IMR-90 (cell line): ENCODE measurements at regions not wholly inside any gene's neighbourhood (a gene's known extent, or its start where the extent isn't known, plus 50 kb on each side); places are given as distances from the start of the nearest gene placed in this dataset.

ENCODE experiments used
- BHLHE40 ChIP-seq: fragments of 150-350 bp; IDR thresholded peaks from 2 replicates; pipeline ENCODE4 v1.6.1; 2016; ENCODE audit warnings: mild to moderate bottlenecking, low read depth, low read length
- CHD1 ChIP-seq: IDR thresholded peaks from 2 replicates; pipeline ENCODE4 v1.6.1; 2012; ENCODE audit warnings: low read depth, low read length, improper control_type of control experiment
- POLR2A ChIP-seq: IDR thresholded peaks from 2 replicates; pipeline ENCODE4 v1.6.1; 2012; ENCODE audit warnings: mild to moderate bottlenecking, low read depth, low read length
- RAD21 ChIP-seq: IDR thresholded peaks from 2 replicates; pipeline ENCODE4 v1.6.1; 2012; ENCODE audit warnings: low read length, improper control_type of control experiment
- RCOR1 ChIP-seq: IDR thresholded peaks from 2 replicates; pipeline ENCODE4 v1.6.1; 2012; ENCODE audit warnings: mild to moderate bottlenecking, low read length, improper control_type of control experiment; ENCODE audit not compliant: insufficient replicate concordance
- SMC3 ChIP-seq: fragments of 150-350 bp; IDR thresholded peaks from 2 replicates; pipeline ENCODE4 v1.6.1; 2016; ENCODE audit warnings: low read depth, mild to moderate bottlenecking, antibody characterized with exemption, low read length, moderate library complexity
- TF ChIP-seq, protein P1 (sequence below): conservative IDR thresholded peaks from 2 replicates; pipeline ENCODE4 v1.5.1; 2012; ENCODE audit warnings: mild to moderate bottlenecking, low read depth, low read length, improper control_type of control experiment

DNA sequence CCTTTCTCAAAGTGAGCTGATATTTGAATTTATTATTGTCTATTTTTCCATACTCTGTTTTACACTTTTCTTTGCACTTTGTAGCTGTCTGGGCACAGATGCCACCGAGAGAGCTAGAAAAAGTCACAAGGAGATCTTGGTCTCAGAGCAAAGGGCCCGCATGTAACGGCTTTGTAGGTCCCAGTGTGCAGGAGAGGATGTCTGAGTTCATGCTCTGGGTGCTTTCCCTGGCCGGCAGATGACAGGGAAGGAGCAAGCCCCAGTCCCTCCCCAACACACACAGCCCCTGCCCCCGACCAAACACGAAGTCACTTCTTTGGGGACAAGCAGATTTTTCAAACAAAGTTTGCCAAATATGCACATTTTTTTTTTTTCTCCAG lies 55.8 kb downstream of the SMIM38 start:
- TF ChIP-seq, protein P1, sequence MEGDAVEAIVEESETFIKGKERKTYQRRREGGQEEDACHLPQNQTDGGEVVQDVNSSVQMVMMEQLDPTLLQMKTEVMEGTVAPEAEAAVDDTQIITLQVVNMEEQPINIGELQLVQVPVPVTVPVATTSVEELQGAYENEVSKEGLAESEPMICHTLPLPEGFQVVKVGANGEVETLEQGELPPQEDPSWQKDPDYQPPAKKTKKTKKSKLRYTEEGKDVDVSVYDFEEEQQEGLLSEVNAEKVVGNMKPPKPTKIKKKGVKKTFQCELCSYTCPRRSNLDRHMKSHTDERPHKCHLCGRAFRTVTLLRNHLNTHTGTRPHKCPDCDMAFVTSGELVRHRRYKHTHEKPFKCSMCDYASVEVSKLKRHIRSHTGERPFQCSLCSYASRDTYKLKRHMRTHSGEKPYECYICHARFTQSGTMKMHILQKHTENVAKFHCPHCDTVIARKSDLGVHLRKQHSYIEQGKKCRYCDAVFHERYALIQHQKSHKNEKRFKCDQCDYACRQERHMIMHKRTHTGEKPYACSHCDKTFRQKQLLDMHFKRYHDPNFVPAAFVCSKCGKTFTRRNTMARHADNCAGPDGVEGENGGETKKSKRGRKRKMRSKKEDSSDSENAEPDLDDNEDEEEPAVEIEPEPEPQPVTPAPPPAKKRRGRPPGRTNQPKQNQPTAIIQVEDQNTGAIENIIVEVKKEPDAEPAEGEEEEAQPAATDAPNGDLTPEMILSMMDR: no peak
- TF ChIP-seq BHLHE40 (no peak), POLR2A (no peak), CHD1 (no peak), RCOR1 (no peak), SMC3 (no peak), RAD21 (no peak)
